ENCODE measurements at regions not wholly inside any gene's neighbourhood (a gene's known extent, or its start where the extent isn't known, plus 50 kb on each side); places are given as distances from the start of the nearest gene placed in this dataset.
A peak's percentile ranks its signal among the peaks of the same experiment; 100 is the strongest.

GRCh38 chr16:66128371-66128770, 238.1 kb upstream of the CDH5 start (continued):
- no peak for TF ChIP-seq ZBTB4 (CRISPR knock-in tag; IDR thresholded peaks at IDR 0.05; ENCODE audit: borderline replicate concordance)

- no TSS peak for BruUV-seq (replicated peaks)
- H3K4me2 ChIP-seq (ENCODE audit: low read depth, low read length) = no peak overlapping the region
- no peaks in the 10 kb centered on the region for H3K4me1 ChIP-seq (ENCODE audit: insufficient read depth, low read length)
- no peak overlapping the region for H3K27ac ChIP-seq (ENCODE audit: extremely low read length, insufficient read depth, low read length)
- no peaks in the 10 kb centered on the region for H3K9me3 ChIP-seq (ENCODE audit: low read length)
- no peak overlapping the region for H3K4me3 ChIP-seq (replicated peaks in 1 of 3; ENCODE audit: insufficient read depth in 1 of 3, low read depth in 2 of 3, low read length in 3 of 3)
- 22% methylated on average over 25 of the region's 26 CpGs for WGBS (ENCODE audit: low lambda C conversion rate)
- no peaks in the 10 kb centered on the region for H4K20me1 ChIP-seq (ENCODE audit: insufficient read depth, low read length)
- H3K9ac ChIP-seq (ENCODE audit: insufficient read depth, low read depth, low read length) = no peak overlapping the region
- no peak overlapping the region for H2AFZ ChIP-seq (ENCODE audit: low read length)
- H3K27me3 ChIP-seq (ENCODE audit: control insufficient read depth in 1 of 2, insufficient read depth in 2 of 2, low read length in 2 of 2) = peaks cover 7 to 49% of the 10 kb centered on the region in 2 experiments
- ChIA-PET POLR2A (no interaction called here), CTCF (ENCODE audit: low intra/inter-chr PET ratio, low total read pairs) (no interaction called here)
- in situ Hi-C loops (cut with HindIII; ENCODE audit: extremely low pct_ligation_motif_present, low pct_unique_long_range_greater_than_20kb) (no loop called here), intact Hi-C loops (cut with micrococcal nuclease; ENCODE audit: unreplicated experiment) (no loop called here)
- no peaks in the 10 kb centered on the region for H3K36me3 ChIP-seq (replicated peaks in 1 of 2; ENCODE audit: control insufficient read depth in 1 of 2, insufficient read depth in 2 of 2, low read length in 2 of 2)
- DNase-seq (ENCODE audit: low spot score) (no peak), ATAC-seq (peak; percentile 70), FAIRE-seq (no peak)
- TF ChIP-seq EZH2 (conservative IDR thresholded peaks at IDR 0.05; ENCODE audit: low read depth, low read length) (peak; percentile 48; the same call in 1 of the 2 replicates), XRCC5 (optimal IDR thresholded peaks at IDR 0.05; ENCODE audit: low read length) (no peak)
- H3K79me2 ChIP-seq (ENCODE audit: insufficient read depth, low read length) = no peaks in the 10 kb centered on the region
These were observed 238.8 kb upstream of the CDH5 start for GRCh38 chr16:66127459-66128370.
